PC-9 (cell line): ENCODE measurements at regions not wholly inside any gene's neighbourhood (a gene's known extent, or its start where the extent isn't known, plus 50 kb on each side); places are given as distances from the start of the nearest gene placed in this dataset.

ENCODE experiments used
- EZH2 ChIP-seq: fragments of 200-600 bp; sonication (generic); IDR thresholded peaks from 2 replicates; pipeline ENCODE4 v1.8.0; 2017; ENCODE audit warnings: antibody characterized with exemption, low read depth
- TF ChIP-seq, protein P1 (sequence below): fragments of 200-600 bp; sonication (generic); conservative IDR thresholded peaks from 2 replicates; pipeline ENCODE4 v1.6.1; 2017; ENCODE audit warnings: mixed run types, antibody characterized with exemption, mild to moderate bottlenecking, moderate library complexity

- TF ChIP-seq, protein P1, sequence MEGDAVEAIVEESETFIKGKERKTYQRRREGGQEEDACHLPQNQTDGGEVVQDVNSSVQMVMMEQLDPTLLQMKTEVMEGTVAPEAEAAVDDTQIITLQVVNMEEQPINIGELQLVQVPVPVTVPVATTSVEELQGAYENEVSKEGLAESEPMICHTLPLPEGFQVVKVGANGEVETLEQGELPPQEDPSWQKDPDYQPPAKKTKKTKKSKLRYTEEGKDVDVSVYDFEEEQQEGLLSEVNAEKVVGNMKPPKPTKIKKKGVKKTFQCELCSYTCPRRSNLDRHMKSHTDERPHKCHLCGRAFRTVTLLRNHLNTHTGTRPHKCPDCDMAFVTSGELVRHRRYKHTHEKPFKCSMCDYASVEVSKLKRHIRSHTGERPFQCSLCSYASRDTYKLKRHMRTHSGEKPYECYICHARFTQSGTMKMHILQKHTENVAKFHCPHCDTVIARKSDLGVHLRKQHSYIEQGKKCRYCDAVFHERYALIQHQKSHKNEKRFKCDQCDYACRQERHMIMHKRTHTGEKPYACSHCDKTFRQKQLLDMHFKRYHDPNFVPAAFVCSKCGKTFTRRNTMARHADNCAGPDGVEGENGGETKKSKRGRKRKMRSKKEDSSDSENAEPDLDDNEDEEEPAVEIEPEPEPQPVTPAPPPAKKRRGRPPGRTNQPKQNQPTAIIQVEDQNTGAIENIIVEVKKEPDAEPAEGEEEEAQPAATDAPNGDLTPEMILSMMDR: no peak
- TF ChIP-seq EZH2: no peak
Observed at GRCh38 chr21:18985584-18985983, 582.0 kb upstream of the TMPRSS15 start.
